Upper lobe of right lung (tissue), 1 donor: ENCODE measurements at regions not wholly inside any gene's neighbourhood (a gene's known extent, or its start where the extent isn't known, plus 50 kb on each side); places are given as distances from the start of the nearest gene placed in this dataset.

Source experiments
- ATAC-seq: fragments of 200-7000 bp; cut with Tn5 transposase; one replicate; pipeline ENCODE4 v1.9.1; 2020; ENCODE audit warnings: mild to moderate bottlenecking, moderate library complexity
- DNase-seq: peaks from one replicate; pipeline ENCODE4 v3.0.0-alpha.2; 2020
- H3K27ac ChIP-seq: fragments of 200-600 bp; one replicate; pipeline ENCODE4 v1.8.0; 2022
- H3K27me3 ChIP-seq: fragments of 200-600 bp; one replicate; pipeline ENCODE4 v1.8.0; 2022; ENCODE audit warnings: mild to moderate bottlenecking
- H3K36me3 ChIP-seq: fragments of 200-600 bp; one replicate; pipeline ENCODE4 v1.8.0; 2022
- H3K4me1 ChIP-seq: fragments of 200-600 bp; one replicate; pipeline ENCODE4 v1.8.0; 2022
- H3K4me3 ChIP-seq: fragments of 200-600 bp; one replicate; pipeline ENCODE4 v1.8.0; 2022; ENCODE audit warnings: mild to moderate bottlenecking
- H3K9me3 ChIP-seq: fragments of 200-600 bp; one replicate; pipeline ENCODE4 v1.8.0; 2022
- CTCF ChIP-seq: fragments of 200-600 bp; IDR thresholded peaks from one replicate; pipeline ENCODE4 v1.8.0; 2022; ENCODE audit warnings: antibody characterized with exemption
- intact Hi-C: fragments of 100-400 bp; cut with DNase I; formaldehyde crosslinking; loops from one replicate; pipeline ENCODE4 v1.11.0; 2022
- donor health status: DM: no; HTN: yes; CAD: no; lungs with severe emphysema.

GRCh38 chr15:62826561-62826960, 216.0 kb upstream of the TPM1 start:
- Histone ChIP-seq H3K4me3 (no peak overlapping the region), H3K36me3 (no peaks in the 10 kb centered on the region), H3K27me3 (no peaks in the 10 kb centered on the region), H3K27ac (no peak overlapping the region), H3K4me1 (no peaks in the 10 kb centered on the region), H3K9me3 (no peaks in the 10 kb centered on the region)
- DNase-seq, result no peak
- no peak for TF ChIP-seq CTCF
- ATAC-seq, result no peak
- intact Hi-C loops, result no loop called here

- DNase-seq, result no peak
- H3K36me3 ChIP-seq, result no peaks in the 10 kb centered on the region
- no peak overlapping the region for H3K27ac ChIP-seq
- intact Hi-C loops, result no loop called here
- no peaks in the 10 kb centered on the region for H3K27me3 ChIP-seq
- ATAC-seq, result peak; percentile 10
- H3K9me3 ChIP-seq, result no peaks in the 10 kb centered on the region
- TF ChIP-seq CTCF, result no peak
- H3K4me1 ChIP-seq, result no peaks in the 10 kb centered on the region
- H3K4me3 ChIP-seq, result no peak overlapping the region
These were observed 214.2 kb upstream of the TPM1 start for GRCh38 chr15:62828364-62828763.

- Histone ChIP-seq H3K27me3 (no peaks in the 10 kb centered on the region), H3K27ac (no peak overlapping the region), H3K9me3 (no peaks in the 10 kb centered on the region), H3K4me3 (no peak overlapping the region), H3K4me1 (no peaks in the 10 kb centered on the region), H3K36me3 (no peaks in the 10 kb centered on the region)
- no peak for DNase-seq
- ATAC-seq, result no peak
- intact Hi-C loops, result no loop called here
- no peak for TF ChIP-seq CTCF
These were observed 210.3 kb upstream of the TPM1 start for GRCh38 chr15:62832231-62832630.

DNA sequence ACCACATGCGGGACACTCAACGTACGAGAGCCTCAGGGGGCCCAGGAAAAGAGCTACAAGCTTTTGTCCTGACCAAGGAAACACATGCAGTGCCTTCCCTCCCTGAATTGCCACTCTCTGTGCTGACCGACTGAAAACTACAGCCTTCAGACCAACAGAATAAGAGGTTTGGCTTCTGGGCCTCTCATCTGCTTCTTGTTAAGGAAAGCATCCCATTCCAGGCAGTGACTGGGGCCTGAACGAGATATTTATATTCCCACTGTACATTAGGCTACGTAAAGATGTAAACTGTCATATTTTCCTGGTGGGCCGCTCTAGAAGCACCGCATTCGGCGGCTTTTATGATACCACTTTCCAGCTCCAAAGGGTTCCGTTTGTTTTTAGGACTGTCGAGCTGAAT, 208.9 kb upstream of the TPM1 start:
- no peak for DNase-seq
- Histone ChIP-seq H3K4me3 (no peak overlapping the region), H3K36me3 (no peaks in the 10 kb centered on the region), H3K27me3 (no peaks in the 10 kb centered on the region), H3K27ac (no peak overlapping the region), H3K4me1 (no peaks in the 10 kb centered on the region), H3K9me3 (no peaks in the 10 kb centered on the region)
- no peak for TF ChIP-seq CTCF
- intact Hi-C loops, result no loop called here
- no peak for ATAC-seq

DNA sequence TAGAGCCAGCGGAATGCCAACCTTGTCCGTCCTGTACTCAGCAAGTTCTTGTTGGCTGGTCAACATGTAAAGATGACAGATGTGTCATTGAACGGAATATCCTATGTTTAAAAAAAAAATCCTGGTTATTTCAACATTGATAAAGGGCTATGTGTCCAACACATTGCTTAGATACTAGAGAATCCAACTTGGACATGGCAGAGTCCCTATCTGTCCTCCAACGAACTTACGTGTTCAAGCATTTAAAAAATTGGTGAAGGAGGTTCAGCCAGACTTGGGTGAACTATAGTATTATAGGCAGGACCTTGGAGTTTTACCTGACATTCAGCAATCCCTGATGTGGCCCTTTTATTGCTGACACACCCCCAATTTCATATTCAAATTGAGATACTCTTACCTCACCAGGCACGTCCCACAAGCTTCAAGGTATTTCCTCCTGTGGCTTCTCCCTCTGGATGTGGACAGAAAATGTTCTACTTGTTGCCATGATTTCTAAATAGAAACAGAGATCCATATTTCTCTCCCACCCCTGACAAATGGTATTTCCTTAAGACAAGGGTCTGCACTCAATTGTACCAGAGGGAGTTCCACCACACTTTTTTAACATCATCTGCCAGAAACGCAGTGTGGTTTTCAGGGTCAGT, 207.7 kb upstream of the TPM1 start:
- Histone ChIP-seq H3K9me3 (no peaks in the 10 kb centered on the region), H3K4me1 (no peaks in the 10 kb centered on the region), H3K27ac (peak overlapping the region; percentile 48), H3K27me3 (no peaks in the 10 kb centered on the region), H3K4me3 (no peak overlapping the region), H3K36me3 (no peaks in the 10 kb centered on the region)
- intact Hi-C loops, result no loop called here
- TF ChIP-seq CTCF, result no peak
- peak; percentile 42 for ATAC-seq
- DNase-seq, result no peak

DNA sequence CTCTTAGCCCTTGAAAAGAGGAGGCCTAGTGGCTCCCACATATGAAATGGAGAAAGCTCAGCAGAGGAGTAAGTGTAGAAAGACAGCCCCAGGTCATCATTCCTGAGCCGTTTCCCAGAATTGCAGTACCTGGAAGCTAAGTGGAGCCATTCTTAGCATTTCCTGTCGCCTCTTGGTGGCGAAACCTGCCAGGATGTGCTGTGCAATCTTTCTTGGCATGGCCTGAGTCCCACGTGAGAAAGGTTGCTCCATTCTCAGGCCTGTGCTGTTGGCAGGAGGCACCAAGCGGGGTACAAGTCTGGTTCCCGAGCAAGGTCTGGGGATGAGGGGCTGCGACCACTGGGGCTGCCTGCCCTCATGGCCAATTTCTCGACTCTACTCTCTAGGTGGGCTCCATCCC, 207.2 kb upstream of the TPM1 start:
- DNase-seq, result no peak
- no peak for TF ChIP-seq CTCF
- ATAC-seq, result peak; percentile 78

More for the DNA sequence above, 207.2 kb upstream of the TPM1 start:
- no peaks in the 10 kb centered on the region for H3K9me3 ChIP-seq
- H3K27me3 ChIP-seq, result no peaks in the 10 kb centered on the region
- H3K27ac ChIP-seq, result peak overlapping the region; percentile 48
- no peak overlapping the region for H3K4me3 ChIP-seq
- H3K36me3 ChIP-seq, result no peaks in the 10 kb centered on the region
- intact Hi-C loops, result no loop called here
- no peaks in the 10 kb centered on the region for H3K4me1 ChIP-seq
